Right atrium auricular region (tissue), 2 donors: ENCODE measurements at regions not wholly inside any gene's neighbourhood (a gene's known extent, or its start where the extent isn't known, plus 50 kb on each side); places are given as distances from the start of the nearest gene placed in this dataset.

Experiments
- DNase-seq: peaks from one replicate; pipeline ENCODE4 v3.0.0-alpha.2; 2019; ENCODE audit warnings: low spot score
- H3K27ac ChIP-seq, 2 donors: fragments of 200-600 bp; sonication (generic); 1 replicate in 1 of 2; 2 replicates in 1 of 2; pipeline ENCODE4 v1.5.1; 2016 to 2019
- H3K27me3 ChIP-seq, 2 donors: fragments of 200-600 bp; sonication (generic); one replicate each; pipeline versions ENCODE4 v1.5.1 to v1.6.0; 2017 to 2019
- H3K36me3 ChIP-seq: fragments of 200-600 bp; sonication (generic); one replicate; pipeline ENCODE4 v1.5.1; 2016
- H3K4me1 ChIP-seq, 2 donors: fragments of 200-600 bp; sonication (generic); one replicate each; pipeline versions ENCODE4 v1.5.1 to v1.6.0; 2017 to 2019
- H3K4me3 ChIP-seq, 2 donors: fragments of 200-600 bp; sonication (generic); 1 replicate in 1 of 2; 2 replicates in 1 of 2; pipeline ENCODE4 v1.5.1; 2017 to 2019; ENCODE audit warnings: mild to moderate bottlenecking in 1 of 2, moderate library complexity in 1 of 2
- H3K9me3 ChIP-seq, 2 donors: fragments of 200-600 bp; sonication (generic); one replicate each; pipeline ENCODE4 v1.5.1; 2019
- TF ChIP-seq, protein P1 (sequence below), 2 donors: fragments of 200-600 bp; sonication (generic); IDR thresholded peaks; one replicate each; pipeline ENCODE4 v1.5.1; 2019; ENCODE audit warnings: antibody characterized with exemption in 2 of 2

GRCh38 chr13:40452741-40453334 lies 213.6 kb downstream of the FOXO1 start:
- H3K4me3 ChIP-seq: no peak overlapping the region
- peaks cover 0 to 10% of the 10 kb centered on the region in 2 donors for H3K9me3 ChIP-seq
- no peaks in the 10 kb centered on the region for H3K27me3 ChIP-seq
- H3K36me3 ChIP-seq: no peaks in the 10 kb centered on the region
- DNase-seq: no peak
- H3K4me1 ChIP-seq: peaks cover 0 to 5% of the 10 kb centered on the region in 2 donors
- TF ChIP-seq, protein P1, sequence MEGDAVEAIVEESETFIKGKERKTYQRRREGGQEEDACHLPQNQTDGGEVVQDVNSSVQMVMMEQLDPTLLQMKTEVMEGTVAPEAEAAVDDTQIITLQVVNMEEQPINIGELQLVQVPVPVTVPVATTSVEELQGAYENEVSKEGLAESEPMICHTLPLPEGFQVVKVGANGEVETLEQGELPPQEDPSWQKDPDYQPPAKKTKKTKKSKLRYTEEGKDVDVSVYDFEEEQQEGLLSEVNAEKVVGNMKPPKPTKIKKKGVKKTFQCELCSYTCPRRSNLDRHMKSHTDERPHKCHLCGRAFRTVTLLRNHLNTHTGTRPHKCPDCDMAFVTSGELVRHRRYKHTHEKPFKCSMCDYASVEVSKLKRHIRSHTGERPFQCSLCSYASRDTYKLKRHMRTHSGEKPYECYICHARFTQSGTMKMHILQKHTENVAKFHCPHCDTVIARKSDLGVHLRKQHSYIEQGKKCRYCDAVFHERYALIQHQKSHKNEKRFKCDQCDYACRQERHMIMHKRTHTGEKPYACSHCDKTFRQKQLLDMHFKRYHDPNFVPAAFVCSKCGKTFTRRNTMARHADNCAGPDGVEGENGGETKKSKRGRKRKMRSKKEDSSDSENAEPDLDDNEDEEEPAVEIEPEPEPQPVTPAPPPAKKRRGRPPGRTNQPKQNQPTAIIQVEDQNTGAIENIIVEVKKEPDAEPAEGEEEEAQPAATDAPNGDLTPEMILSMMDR (IDR thresholded peaks at IDR 0.05): no peak
- H3K27ac ChIP-seq: no peak overlapping the region

DNA sequence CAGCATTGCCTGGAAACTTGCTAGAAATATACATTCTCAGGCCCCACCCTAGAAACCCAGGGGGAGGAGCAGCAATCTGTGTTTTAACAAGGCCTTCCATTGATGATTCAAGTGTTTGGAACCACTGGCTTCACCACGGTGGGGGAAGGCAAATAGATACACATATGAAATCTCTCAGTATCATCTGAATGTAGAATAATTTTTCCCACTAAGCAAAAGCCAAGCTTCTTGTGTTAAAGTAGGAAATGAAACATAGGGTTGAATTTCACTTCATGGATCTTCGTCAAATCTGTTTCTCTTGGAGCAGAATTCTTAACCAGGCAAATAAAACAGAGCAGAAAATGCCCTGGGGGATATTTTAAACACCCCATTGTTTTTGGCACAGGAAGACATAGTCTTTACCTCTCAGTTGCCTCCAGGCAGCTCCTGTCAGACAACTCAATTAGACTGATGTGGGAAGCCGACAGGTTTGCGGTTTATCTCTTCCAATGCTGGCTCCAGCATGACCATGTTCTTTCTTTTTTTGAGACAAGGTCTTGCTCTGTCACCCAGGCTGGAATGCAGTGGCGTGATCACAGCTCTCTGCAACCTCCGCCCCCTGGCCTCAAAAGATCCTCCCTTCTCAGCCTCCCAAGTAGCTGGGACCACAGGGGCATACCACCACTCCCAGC lies 213.0 kb downstream of the FOXO1 start:
- no peaks in the 10 kb centered on the region for H3K27me3 ChIP-seq
- H3K36me3 ChIP-seq: no peaks in the 10 kb centered on the region
- TF ChIP-seq, protein P1 (IDR thresholded peaks at IDR 0.05): no peak
- DNase-seq: no peak
- H3K4me1 ChIP-seq: peaks cover 0 to 5% of the 10 kb centered on the region in 2 donors
- H3K9me3 ChIP-seq: peaks cover 0 to 10% of the 10 kb centered on the region in 2 donors
- no peak overlapping the region for H3K27ac ChIP-seq
- H3K4me3 ChIP-seq: no peak overlapping the region

DNA sequence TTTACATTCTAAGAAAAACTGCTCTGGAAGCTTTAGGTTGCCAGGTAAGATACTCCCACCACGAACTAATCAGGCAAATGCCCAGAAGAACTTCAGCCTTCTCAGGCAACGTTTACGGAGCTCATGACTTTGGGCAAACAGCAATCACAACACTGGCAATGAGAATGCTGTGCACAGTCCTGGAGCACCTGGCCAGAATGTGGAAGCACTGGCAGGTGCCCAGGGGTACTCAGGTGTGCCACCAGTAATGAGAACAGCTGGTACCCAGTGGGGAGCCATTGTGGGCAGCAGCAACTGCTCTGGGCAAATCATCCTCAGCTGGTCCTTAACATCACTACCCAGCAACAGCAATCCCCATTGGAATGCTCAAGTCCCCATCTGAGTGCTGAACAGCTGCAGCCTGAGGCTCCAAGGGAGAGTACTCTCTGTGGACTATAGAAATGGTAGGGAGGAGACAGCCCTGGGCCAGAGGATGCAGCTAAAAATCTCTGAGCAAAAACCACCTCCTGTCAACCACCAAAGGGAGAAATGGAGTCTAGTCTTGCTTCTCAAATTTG lies 210.0 kb downstream of the FOXO1 start:
- Histone ChIP-seq H3K4me1 (peaks cover 0 to 5% of the 10 kb centered on the region in 2 donors), H3K27me3 (no peaks in the 10 kb centered on the region), H3K9me3 (no peaks in the 10 kb centered on the region), H3K27ac (no peak overlapping the region), H3K4me3 (no peak overlapping the region), H3K36me3 (no peaks in the 10 kb centered on the region)
- TF ChIP-seq, protein P1 (IDR thresholded peaks at IDR 0.05): no peak
- DNase-seq: no peak

DNA sequence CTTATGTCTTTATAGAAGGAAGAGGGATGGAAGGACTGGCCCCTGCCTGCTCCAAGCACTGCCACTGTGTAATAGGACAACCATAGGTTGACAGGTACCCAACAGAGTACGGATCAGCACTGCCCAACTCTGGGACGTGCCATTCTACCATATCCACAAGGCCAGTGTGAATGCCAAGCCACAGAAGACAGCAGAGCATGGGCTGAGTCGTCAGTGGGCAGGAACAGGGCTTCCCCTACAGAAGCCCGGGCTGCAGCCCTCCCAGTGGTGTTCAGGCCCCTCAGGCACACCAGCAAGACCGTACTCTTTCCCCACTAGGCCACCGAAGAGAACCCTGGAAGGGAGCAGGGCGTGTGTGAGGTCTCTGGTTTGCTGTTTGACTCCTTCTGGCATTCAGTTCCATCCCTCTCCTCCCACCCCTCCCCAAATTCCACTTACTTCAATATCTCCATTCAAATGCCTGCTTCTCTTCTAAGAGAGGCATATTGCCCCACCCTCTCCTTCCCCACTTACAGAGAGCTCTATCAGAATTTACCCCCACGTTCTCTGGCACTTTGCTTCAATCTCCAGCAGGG lies 209.4 kb downstream of the FOXO1 start:
- TF ChIP-seq, protein P1 (IDR thresholded peaks at IDR 0.05): no peak
- no peaks in the 10 kb centered on the region for H3K9me3 ChIP-seq
- no peak overlapping the region for H3K27ac ChIP-seq
- no peak for DNase-seq
- H3K27me3 ChIP-seq: no peaks in the 10 kb centered on the region
- no peaks in the 10 kb centered on the region for H3K36me3 ChIP-seq
- H3K4me3 ChIP-seq: no peak overlapping the region
- peaks cover 0 to 5% of the 10 kb centered on the region in 2 donors for H3K4me1 ChIP-seq

DNA sequence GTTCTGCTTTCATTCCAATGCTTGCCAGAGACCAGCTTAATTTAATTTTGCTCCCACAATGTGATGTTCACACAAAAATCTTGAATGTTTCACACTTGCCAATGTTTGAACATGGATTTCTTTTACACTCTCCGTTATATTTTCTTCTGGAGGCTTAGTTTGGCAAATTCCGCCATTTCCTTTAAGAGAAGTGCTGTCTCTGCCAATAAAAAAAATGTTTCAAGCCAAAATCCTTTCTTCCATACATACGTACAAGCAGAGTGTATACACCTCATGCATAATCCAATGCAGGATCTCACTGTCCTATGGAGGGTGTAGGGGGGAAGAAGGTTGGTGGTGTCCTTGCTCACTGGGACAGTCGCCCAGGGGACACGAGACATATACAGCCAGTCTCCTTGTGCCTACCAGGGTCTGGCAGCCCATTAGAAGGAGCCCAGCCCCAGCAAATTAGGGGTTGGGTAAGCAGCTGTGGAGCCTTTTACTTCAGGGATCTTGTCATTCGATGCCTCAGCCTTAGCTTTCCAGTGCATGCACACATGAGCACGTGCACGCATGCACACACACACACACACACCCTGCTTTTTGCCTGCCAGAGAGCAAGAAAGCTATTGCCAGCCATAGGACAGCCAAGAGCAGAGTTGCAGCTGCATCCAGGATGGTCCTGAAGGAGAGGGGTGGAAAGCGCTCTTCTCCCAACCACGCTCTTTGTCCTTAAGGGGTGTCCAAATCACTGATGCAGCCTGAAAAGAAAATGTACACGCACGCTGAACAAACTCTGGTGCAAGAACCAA lies 208.3 kb downstream of the FOXO1 start:
- TF ChIP-seq, protein P1 (IDR thresholded peaks at IDR 0.05): no peak
- no peaks in the 10 kb centered on the region for H3K36me3 ChIP-seq
- H3K4me3 ChIP-seq: no peak overlapping the region
- H3K9me3 ChIP-seq: no peaks in the 10 kb centered on the region
- peaks cover 0 to 2% of the 10 kb centered on the region in 2 donors for H3K4me1 ChIP-seq
- no peak for DNase-seq
- H3K27me3 ChIP-seq: no peaks in the 10 kb centered on the region
- no peak overlapping the region for H3K27ac ChIP-seq
